Tibial nerve (tissue), 4 donors: ENCODE measurements at regions not wholly inside any gene's neighbourhood (a gene's known extent, or its start where the extent isn't known, plus 50 kb on each side); places are given as distances from the start of the nearest gene placed in this dataset.

Experiments
- DNase-seq, 2 donors: peaks; one replicate each; pipeline ENCODE4 v3.0.0-alpha.2; 2019; ENCODE audit warnings: low spot score in 2 of 2
- H3K27ac ChIP-seq, 4 donors: fragments of 200-600 bp; sonication (generic) in 3 of 4; one replicate each; pipeline ENCODE4 v1.5.1; 2017 to 2019; ENCODE audit warnings: mild to moderate bottlenecking in 1 of 4
- H3K27me3 ChIP-seq, 2 donors: fragments of 200-600 bp; sonication (generic) in 1 of 2; one replicate each; pipeline versions ENCODE4 v1.5.1 to v1.6.0; 2017 to 2019
- H3K36me3 ChIP-seq, 3 donors: fragments of 200-600 bp; sonication (generic); one replicate each; pipeline ENCODE4 v1.5.1; 2018 to 2019
- H3K4me1 ChIP-seq, 4 donors: fragments of 200-600 bp; sonication (generic) in 3 of 4; one replicate each; pipeline ENCODE4 v1.5.1; 2017 to 2019
- H3K4me3 ChIP-seq, 4 donors: fragments of 200-600 bp; sonication (generic) in 3 of 4; one replicate each; pipeline ENCODE4 v1.5.1; 2017 to 2019; ENCODE audit warnings: mild to moderate bottlenecking in 1 of 4, moderate library complexity in 1 of 4
- H3K9me3 ChIP-seq, 4 donors: fragments of 200-600 bp; sonication (generic) in 3 of 4; one replicate each; pipeline ENCODE4 v1.5.1; 2017 to 2019
- EP300 ChIP-seq, 2 donors: sonication (generic); formaldehyde crosslinking; IDR thresholded peaks; one replicate each; pipeline ENCODE4 v1.6.1; 2017; ENCODE audit warnings: antibody characterized with exemption in 2 of 2, mild to moderate bottlenecking in 1 of 2
- POLR2A ChIP-seq, 2 donors: fragments of 450-650 bp; IDR thresholded peaks; one replicate each; pipeline ENCODE4 v1.6.1; 2017; ENCODE audit warnings: antibody characterized with exemption in 2 of 2, mild to moderate bottlenecking in 2 of 2, moderate library complexity in 2 of 2
- WGBS, 2 donors: methylation state at CpG; one replicate each; pipeline ENCODE4 v1.1.5; 2018; 5-methylcytosine and 5-hydroxymethylcytosine counted together
- TF ChIP-seq, protein P1 (sequence below), 5 experiments: fragments of 200-600 bp in 3 of 5; fragments of 450-650 bp in 2 of 5; sonication (generic) in 3 of 5; IDR thresholded peaks; one replicate each; pipeline ENCODE4 v1.5.1; 2016 to 2019; ENCODE audit warnings: antibody characterized with exemption in 5 of 5, mild to moderate bottlenecking in 3 of 5, moderate library complexity in 2 of 5

DNA sequence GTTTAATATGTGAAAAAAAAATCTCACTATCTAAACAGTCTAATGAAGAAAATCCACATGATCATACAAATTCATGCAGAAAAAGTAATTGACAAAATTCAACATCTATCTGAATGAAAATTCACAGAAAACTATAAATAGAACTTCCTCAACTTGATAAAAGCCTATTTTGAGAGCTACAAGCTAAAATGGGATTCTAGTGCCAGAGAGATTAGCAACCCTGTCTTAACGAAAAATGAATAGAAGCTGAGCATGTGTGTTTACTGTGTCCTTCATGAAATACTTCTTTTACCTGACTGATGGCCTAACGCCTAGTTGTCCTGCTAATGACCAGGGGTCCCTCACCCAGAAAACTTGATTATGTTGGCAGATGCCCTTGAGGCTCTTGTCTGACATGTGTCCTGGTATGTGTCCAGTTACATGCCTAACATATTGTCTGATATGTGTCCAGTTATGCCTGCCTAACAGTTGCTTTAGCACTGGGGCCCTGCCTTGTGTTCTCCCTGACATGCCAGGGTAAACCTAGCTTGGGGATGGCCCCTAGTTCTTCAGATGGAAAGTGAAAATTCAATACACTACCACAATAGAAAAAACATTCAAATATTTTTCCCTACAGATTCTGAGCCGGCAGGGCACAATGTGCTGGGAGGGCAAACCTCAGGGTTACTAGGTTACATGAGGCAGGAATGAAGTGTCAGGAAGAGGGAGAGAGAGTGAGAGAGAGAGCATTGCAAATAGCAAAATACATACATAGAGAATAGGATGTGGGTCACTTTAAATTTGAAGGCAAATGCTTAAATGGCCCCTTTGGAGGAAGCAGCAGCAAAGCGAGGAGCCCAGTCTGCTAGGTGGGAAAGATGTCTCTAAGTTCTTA, 834.0 kb downstream of the CDH11 start:
- Histone ChIP-seq H3K27ac (no peak overlapping the region), H3K9me3 (peaks cover 0 to 5% (median 0%) of the 10 kb centered on the region in 4 donors), H3K27me3 (no peaks in the 10 kb centered on the region), H3K36me3 (no peaks in the 10 kb centered on the region), H3K4me1 (no peaks in the 10 kb centered on the region), H3K4me3 (no peak overlapping the region)
- TF ChIP-seq, protein P1, sequence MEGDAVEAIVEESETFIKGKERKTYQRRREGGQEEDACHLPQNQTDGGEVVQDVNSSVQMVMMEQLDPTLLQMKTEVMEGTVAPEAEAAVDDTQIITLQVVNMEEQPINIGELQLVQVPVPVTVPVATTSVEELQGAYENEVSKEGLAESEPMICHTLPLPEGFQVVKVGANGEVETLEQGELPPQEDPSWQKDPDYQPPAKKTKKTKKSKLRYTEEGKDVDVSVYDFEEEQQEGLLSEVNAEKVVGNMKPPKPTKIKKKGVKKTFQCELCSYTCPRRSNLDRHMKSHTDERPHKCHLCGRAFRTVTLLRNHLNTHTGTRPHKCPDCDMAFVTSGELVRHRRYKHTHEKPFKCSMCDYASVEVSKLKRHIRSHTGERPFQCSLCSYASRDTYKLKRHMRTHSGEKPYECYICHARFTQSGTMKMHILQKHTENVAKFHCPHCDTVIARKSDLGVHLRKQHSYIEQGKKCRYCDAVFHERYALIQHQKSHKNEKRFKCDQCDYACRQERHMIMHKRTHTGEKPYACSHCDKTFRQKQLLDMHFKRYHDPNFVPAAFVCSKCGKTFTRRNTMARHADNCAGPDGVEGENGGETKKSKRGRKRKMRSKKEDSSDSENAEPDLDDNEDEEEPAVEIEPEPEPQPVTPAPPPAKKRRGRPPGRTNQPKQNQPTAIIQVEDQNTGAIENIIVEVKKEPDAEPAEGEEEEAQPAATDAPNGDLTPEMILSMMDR (IDR thresholded peaks at IDR 0.05): no peak
- TF ChIP-seq POLR2A (IDR thresholded peaks at IDR 0.05) (no peak), EP300 (IDR thresholded peaks at IDR 0.05) (no peak)
- DNase-seq: no peak
- 64 to 68% methylated on average over 4 of the region's 4 CpGs for WGBS, 2 donors

DNA sequence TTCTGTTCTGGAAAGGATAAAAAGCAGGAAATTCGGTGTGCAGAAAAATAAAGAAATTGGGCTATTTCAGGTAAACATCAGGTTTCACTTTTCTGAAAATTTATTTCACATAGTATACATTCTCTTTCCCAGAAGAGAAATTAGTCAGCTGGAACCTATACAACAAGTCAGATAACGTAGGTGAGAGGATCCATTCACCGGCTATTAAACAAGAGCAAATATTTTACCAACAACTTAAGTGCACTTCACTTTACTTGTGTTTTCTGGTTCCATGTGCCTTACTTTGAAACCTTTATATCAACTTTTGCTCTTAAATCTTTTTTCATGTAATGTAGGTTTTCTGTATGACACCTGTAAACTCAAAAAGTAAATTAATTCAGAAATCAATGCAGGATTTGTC, 839.7 kb downstream of the CDH11 start:
- Histone ChIP-seq H3K36me3 (no peaks in the 10 kb centered on the region), H3K4me3 (no peak overlapping the region), H3K4me1 (no peaks in the 10 kb centered on the region), H3K27me3 (no peaks in the 10 kb centered on the region), H3K9me3 (peaks cover 0 to 5% (median 0%) of the 10 kb centered on the region in 4 donors), H3K27ac (no peak overlapping the region)
- 74 to 79% methylated on average over 3 of the region's 3 CpGs for WGBS, 2 donors
- TF ChIP-seq EP300 (IDR thresholded peaks at IDR 0.05) (no peak), POLR2A (IDR thresholded peaks at IDR 0.05) (no peak)
- TF ChIP-seq, protein P1 (IDR thresholded peaks at IDR 0.05): no peak
- DNase-seq: no peak

DNA sequence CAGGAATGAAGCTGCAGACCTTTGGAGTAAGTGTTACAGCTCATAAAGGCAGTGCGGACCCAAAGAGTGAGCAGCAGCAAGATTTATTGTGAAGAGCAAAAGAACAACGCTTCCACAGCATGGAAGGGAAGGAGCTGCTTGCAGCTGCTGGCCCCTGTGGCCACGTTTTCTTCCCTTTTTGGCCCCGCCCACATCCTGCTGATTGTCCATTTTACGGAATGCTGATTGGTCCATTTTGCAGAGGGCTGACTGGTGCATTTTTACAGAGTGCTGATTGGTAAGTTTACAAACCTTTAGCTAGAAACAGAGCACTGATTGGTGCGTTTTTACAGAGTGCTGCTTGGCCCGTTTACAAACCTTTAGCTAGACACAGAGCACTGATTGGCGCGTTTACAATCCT, 841.5 kb downstream of the CDH11 start:
- Histone ChIP-seq H3K27me3 (no peaks in the 10 kb centered on the region), H3K4me3 (no peak overlapping the region), H3K4me1 (no peaks in the 10 kb centered on the region), H3K27ac (no peak overlapping the region), H3K36me3 (no peaks in the 10 kb centered on the region), H3K9me3 (peaks cover 0 to 5% (median 0%) of the 10 kb centered on the region in 4 donors)
- no peak for TF ChIP-seq EP300 (IDR thresholded peaks at IDR 0.05)
- TF ChIP-seq, protein P1 (IDR thresholded peaks at IDR 0.05): no peak
- no peak for TF ChIP-seq POLR2A (IDR thresholded peaks at IDR 0.05)
- 90 to 91% methylated on average over 9 of the region's 9 CpGs for WGBS, 2 donors
- no peak for DNase-seq

DNA sequence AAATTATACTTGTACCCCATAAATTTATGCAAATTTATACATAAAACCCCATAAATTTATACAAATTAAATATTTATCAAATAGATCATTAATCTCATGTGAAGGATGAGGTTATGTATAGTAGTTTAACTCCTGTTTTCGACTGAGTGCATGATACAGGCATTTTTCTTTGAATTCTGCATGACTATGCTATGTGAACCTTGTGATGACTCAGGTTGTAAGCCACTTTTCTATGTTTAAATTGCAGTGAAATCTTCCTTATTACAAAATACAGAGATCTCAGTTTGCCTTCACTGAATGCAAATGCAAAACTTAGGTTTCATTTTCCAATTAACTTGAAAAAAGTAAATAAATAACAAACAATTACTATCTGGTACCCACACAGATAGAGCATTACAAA, 843.7 kb downstream of the CDH11 start:
- WGBS, 2 donors: 78 to 80% methylated on average over 1 of the region's 1 CpG
- Histone ChIP-seq H3K27ac (no peak overlapping the region), H3K36me3 (no peaks in the 10 kb centered on the region), H3K27me3 (no peaks in the 10 kb centered on the region), H3K4me1 (no peaks in the 10 kb centered on the region), H3K4me3 (no peak overlapping the region), H3K9me3 (no peaks in the 10 kb centered on the region)
- TF ChIP-seq EP300 (IDR thresholded peaks at IDR 0.05) (no peak), POLR2A (IDR thresholded peaks at IDR 0.05) (no peak)
- TF ChIP-seq, protein P1 (IDR thresholded peaks at IDR 0.05): no peak
- DNase-seq: no peak

DNA sequence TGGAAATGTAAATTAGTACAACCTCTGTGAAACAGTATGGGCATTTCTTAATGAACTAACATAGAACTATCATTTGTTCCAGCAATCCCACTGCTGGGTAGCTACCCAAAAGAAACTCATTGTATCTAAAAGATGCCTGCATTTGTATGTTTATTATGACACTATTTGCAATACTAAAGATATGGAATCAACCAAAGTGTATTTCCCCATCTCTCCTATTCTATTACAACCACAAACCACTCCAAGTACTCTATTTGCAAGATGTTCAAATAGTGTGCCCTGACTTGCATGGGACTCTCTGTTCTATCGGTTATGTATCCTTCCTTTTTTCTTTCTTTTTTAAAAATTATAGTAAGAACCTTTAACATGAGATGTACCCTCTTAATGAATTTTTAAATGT, 845.2 kb downstream of the CDH11 start:
- 88 to 97% methylated on average over 1 of the region's 1 CpG for WGBS, 2 donors
- H3K4me1 ChIP-seq: no peaks in the 10 kb centered on the region
- no peaks in the 10 kb centered on the region for H3K36me3 ChIP-seq
- no peak for DNase-seq
- H3K27me3 ChIP-seq: no peaks in the 10 kb centered on the region
- H3K4me3 ChIP-seq: no peak overlapping the region
- no peak overlapping the region for H3K27ac ChIP-seq
- TF ChIP-seq, protein P1 (IDR thresholded peaks at IDR 0.05): no peak
- TF ChIP-seq EP300 (IDR thresholded peaks at IDR 0.05) (no peak), POLR2A (IDR thresholded peaks at IDR 0.05) (no peak)
- no peaks in the 10 kb centered on the region for H3K9me3 ChIP-seq
